HepG2 (cell line): ENCODE measurements at regions not wholly inside any gene's neighbourhood (a gene's known extent, or its start where the extent isn't known, plus 50 kb on each side); places are given as distances from the start of the nearest gene placed in this dataset.

Source experiments
- CHD4 ChIP-seq: fragments of 200-600 bp; sonication (generic); IDR thresholded peaks from 2 replicates; pipeline ENCODE4 v1.7.0; 2017; ENCODE audit warnings: mild to moderate bottlenecking, low read length, borderline replicate concordance
- GABPA ChIP-seq, 2 experiments: IDR thresholded peaks; 2 replicates each; pipeline ENCODE4 v1.6.1; 2011 to 2016; ENCODE audit warnings: low read depth in 2 of 2, low read length in 1 of 2, missing biosample characterization in 1 of 2, missing genetic modification characterization in 1 of 2
- RFX5 ChIP-seq: IDR thresholded peaks from 2 replicates; pipeline ENCODE4 v1.6.1; 2011; ENCODE audit warnings: low read depth, low read length, improper control_type of control experiment
- TAF1 ChIP-seq: sonication (generic); formaldehyde crosslinking; IDR thresholded peaks from 2 replicates; pipeline ENCODE4 v1.4.0; 2020; ENCODE audit warnings: missing genetic modification reagents
- ZNF501 ChIP-seq: sonication (generic); formaldehyde crosslinking; IDR thresholded peaks from 2 replicates; pipeline ENCODE4 v1.5.1; 2020; ENCODE audit warnings: mild to moderate bottlenecking, moderate library complexity, missing genetic modification reagents
- ZSCAN22 ChIP-seq: sonication (generic); formaldehyde crosslinking; IDR thresholded peaks from 2 replicates; pipeline ENCODE4 v1.4.0; 2020; ENCODE audit warnings: mild to moderate bottlenecking, missing genetic modification reagents
- TF ChIP-seq, protein P1 (sequence below): sonication (generic); formaldehyde crosslinking; IDR thresholded peaks from 2 replicates; pipeline ENCODE4 v1.5.0; 2020; ENCODE audit warnings: missing genetic modification reagents

- TF ChIP-seq GABPA (IDR thresholded peaks at IDR 0.05; ENCODE audit: low read depth, low read length) (no peak), GABPA (CRISPR knock-in tag; IDR thresholded peaks at IDR 0.05; ENCODE audit: low read depth) (no peak), CHD4 (no peak), ZNF501 (no peak), ZSCAN22 (no peak), RFX5 (no peak), TAF1 (CRISPR knock-in tag) (no peak)
- TF ChIP-seq, protein P1, sequence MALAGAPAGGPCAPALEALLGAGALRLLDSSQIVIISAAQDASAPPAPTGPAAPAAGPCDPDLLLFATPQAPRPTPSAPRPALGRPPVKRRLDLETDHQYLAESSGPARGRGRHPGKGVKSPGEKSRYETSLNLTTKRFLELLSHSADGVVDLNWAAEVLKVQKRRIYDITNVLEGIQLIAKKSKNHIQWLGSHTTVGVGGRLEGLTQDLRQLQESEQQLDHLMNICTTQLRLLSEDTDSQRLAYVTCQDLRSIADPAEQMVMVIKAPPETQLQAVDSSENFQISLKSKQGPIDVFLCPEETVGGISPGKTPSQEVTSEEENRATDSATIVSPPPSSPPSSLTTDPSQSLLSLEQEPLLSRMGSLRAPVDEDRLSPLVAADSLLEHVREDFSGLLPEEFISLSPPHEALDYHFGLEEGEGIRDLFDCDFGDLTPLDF (CRISPR knock-in tag): no peak
Measured at GRCh38 chr20:12700701-12701100, 308.1 kb upstream of the SPTLC3 start.
